HFFc6 (cell line): ENCODE measurements at regions not wholly inside any gene's neighbourhood (a gene's known extent, or its start where the extent isn't known, plus 50 kb on each side); places are given as distances from the start of the nearest gene placed in this dataset.

Experiments used
- DNase-seq: peaks from one replicate; pipeline ENCODE4 v3.0.0-alpha.2; 2018
- H3K27ac Mint-ChIP-seq: 2 replicates; pipeline ENCODE4 v1.8.0; 2020; ENCODE audit warnings: mild to moderate bottlenecking, mixed read lengths
- H3K27me3 Mint-ChIP-seq: 2 replicates; pipeline ENCODE4 v1.8.0; 2021; ENCODE audit warnings: mild to moderate bottlenecking, moderate library complexity, mixed read lengths; ENCODE audit not compliant: insufficient read depth
- H3K36me3 Mint-ChIP-seq: 2 replicates; pipeline ENCODE4 v1.8.0; 2021; ENCODE audit warnings: low read depth, mixed read lengths
- H3K4me1 Mint-ChIP-seq: 2 replicates; pipeline ENCODE4 v1.8.0; 2020; ENCODE audit warnings: low read depth, mixed read lengths
- H3K4me3 Mint-ChIP-seq: 2 replicates; pipeline ENCODE4 v1.8.0; 2020; ENCODE audit warnings: mild to moderate bottlenecking, moderate library complexity, mixed read lengths
- H3K9me3 Mint-ChIP-seq: 2 replicates; pipeline ENCODE4 v1.8.0; 2020; ENCODE audit warnings: mild to moderate bottlenecking, mixed read lengths
- CTCF ChIP-seq: fragments of 200-600 bp; sonication (generic); IDR thresholded peaks from 2 replicates; pipeline ENCODE4 v1.5.0; 2021; ENCODE audit warnings: antibody characterized with exemption, mild to moderate bottlenecking

DNA sequence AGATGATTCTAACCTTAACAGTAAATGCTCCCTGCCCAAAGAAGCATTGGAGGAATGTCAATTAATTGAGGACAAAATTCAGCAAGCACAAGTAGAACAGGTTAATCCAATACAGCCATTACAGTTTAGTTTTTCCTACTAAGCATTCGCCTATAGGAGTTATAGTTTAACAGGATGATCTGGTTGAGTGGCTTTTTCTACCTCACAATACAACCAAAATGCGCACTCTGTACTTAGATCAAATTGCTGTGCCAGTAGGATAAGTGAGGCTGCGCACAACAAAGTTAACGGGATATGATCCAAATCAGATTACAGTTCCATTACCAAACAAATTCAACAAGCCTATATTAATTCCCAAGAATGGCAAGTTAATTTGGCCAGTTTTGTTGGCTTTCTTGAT is 117.1 kb upstream of the TRIM24 start:
- Mint-ChIP-seq H3K36me3 (peaks cover 14% of the 10 kb centered on the region), H3K4me1 (no peaks in the 10 kb centered on the region), H3K9me3 (peaks cover 55% of the 10 kb centered on the region), H3K27ac (no peak overlapping the region), H3K27me3 (no peaks in the 10 kb centered on the region; the same call in 1 of the 2 replicates), H3K4me3 (no peak overlapping the region)
- no peak for DNase-seq
- no peak for TF ChIP-seq CTCF

DNA sequence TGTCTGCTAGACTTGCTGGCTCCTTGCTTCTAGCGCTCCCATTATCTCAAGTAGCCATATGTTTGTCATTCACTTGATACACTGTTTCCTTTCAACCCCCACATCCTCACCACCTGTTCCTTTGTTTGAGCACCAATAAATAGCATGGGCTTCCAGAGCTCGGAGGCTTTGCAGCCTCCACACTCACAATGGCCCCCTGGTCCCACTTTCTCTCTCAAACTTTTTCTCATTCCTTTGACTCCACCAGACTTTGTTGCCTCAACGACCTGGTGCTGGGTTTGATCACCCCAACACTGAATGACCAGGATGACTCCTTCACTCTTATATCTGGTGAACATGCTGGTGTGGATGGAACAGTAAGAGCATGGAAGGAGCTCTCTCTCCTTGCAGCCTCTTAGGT is 114.5 kb upstream of the TRIM24 start:
- H3K4me3 Mint-ChIP-seq, result no peak overlapping the region
- peaks cover 44% of the 10 kb centered on the region for H3K9me3 Mint-ChIP-seq
- H3K27ac Mint-ChIP-seq, result no peak overlapping the region
- peaks cover 9% of the 10 kb centered on the region; the same call in 1 of the 2 replicates for H3K36me3 Mint-ChIP-seq
- no peak for DNase-seq
- H3K4me1 Mint-ChIP-seq, result no peaks in the 10 kb centered on the region
- no peaks in the 10 kb centered on the region; the same call in 1 of the 2 replicates for H3K27me3 Mint-ChIP-seq
- no peak for TF ChIP-seq CTCF

DNA sequence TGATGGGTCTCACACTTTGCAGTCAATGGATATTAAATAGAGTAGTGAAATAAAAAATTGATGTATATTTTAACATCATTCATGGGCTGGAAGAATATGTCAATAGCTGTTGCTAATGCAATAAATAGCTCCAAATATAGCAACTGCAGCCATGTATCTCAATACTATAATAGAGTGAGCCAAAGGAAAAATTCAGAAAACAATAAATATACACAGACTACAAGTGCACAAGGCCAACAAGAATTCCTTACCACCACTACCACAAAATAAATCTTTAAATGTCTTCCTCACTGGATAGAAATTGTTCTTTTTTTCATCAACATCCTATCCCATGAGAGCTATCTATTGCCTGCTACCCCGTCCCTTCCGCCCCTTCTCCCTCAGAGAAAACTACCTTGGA is 113.1 kb upstream of the TRIM24 start:
- Mint-ChIP-seq H3K27me3 (no peaks in the 10 kb centered on the region; the same call in 1 of the 2 replicates), H3K9me3 (peaks cover 46% of the 10 kb centered on the region), H3K4me1 (no peaks in the 10 kb centered on the region), H3K36me3 (peaks cover 9% of the 10 kb centered on the region; the same call in 1 of the 2 replicates), H3K4me3 (no peak overlapping the region), H3K27ac (no peak overlapping the region)
- no peak for TF ChIP-seq CTCF
- DNase-seq, result no peak

GRCh38 chr7:138349841-138350700 is 110.0 kb upstream of the TRIM24 start:
- peaks cover 2% of the 10 kb centered on the region for H3K27me3 Mint-ChIP-seq
- no peak overlapping the region for H3K4me3 Mint-ChIP-seq
- no peak overlapping the region for H3K27ac Mint-ChIP-seq
- no peak for TF ChIP-seq CTCF
- H3K4me1 Mint-ChIP-seq, result no peaks in the 10 kb centered on the region
- peaks cover 9% of the 10 kb centered on the region; the same call in 1 of the 2 replicates for H3K36me3 Mint-ChIP-seq
- peaks cover 27% of the 10 kb centered on the region for H3K9me3 Mint-ChIP-seq
- no peak for DNase-seq

DNA sequence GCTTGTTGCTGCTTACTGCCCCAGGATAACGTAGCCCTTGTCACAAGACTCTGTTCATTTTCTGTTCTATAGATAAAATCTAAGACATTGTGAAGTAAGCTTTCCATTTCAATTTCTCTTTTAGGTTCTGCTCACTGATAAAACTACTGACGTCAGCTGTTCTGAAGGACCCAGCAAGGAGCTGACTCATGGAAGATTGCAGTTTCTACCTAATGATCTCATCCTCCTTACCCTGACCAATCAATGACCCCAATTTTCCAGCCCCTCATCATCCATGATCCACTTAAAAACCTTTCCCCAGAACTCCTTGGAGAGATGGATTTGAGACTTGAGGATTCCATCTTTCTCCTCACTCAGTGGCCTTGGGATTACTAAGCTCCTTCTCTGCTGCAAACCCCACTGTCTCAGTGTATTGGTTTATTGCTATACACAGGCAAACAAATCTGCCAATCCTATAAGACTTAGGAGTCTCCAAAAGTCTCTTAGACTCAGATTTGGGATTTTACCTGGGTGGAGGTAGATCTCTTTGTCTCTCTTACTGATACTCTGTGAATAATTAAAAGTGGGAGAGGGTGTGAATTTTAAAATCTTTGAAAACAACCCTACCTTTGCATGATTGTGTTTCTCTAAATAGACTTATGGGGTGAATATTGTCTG is 109.2 kb upstream of the TRIM24 start:
- TF ChIP-seq CTCF, result no peak
- H3K27me3 Mint-ChIP-seq, result peaks cover 2% of the 10 kb centered on the region; the same call in 1 of the 2 replicates
- H3K4me1 Mint-ChIP-seq, result no peaks in the 10 kb centered on the region
- no peak overlapping the region for H3K4me3 Mint-ChIP-seq
- no peak overlapping the region for H3K27ac Mint-ChIP-seq
- H3K9me3 Mint-ChIP-seq, result peaks cover 21% of the 10 kb centered on the region
- peaks cover 9% of the 10 kb centered on the region; the same call in 1 of the 2 replicates for H3K36me3 Mint-ChIP-seq
- DNase-seq, result no peak
